HG03095 (cell line): ENCODE measurements at regions not wholly inside any gene's neighbourhood (a gene's known extent, or its start where the extent isn't known, plus 50 kb on each side); places are given as distances from the start of the nearest gene placed in this dataset.

Source experiments
- ATAC-seq: cut with Tn5 transposase; IDR thresholded peaks from one replicate; pipeline ENCODE4 v1.9.1; 2021; ENCODE audit warnings: moderate library complexity; ENCODE audit not compliant: unreplicated experiment

GRCh38 chr12:62130402-62130801 is 129.8 kb upstream of the USP15 start:
- ATAC-seq: no peak

GRCh38 chr12:62130834-62131552 is 129.2 kb upstream of the USP15 start:
- ATAC-seq: no peak

GRCh38 chr12:62133440-62133839 is 126.8 kb upstream of the USP15 start:
- ATAC-seq: no peak

DNA sequence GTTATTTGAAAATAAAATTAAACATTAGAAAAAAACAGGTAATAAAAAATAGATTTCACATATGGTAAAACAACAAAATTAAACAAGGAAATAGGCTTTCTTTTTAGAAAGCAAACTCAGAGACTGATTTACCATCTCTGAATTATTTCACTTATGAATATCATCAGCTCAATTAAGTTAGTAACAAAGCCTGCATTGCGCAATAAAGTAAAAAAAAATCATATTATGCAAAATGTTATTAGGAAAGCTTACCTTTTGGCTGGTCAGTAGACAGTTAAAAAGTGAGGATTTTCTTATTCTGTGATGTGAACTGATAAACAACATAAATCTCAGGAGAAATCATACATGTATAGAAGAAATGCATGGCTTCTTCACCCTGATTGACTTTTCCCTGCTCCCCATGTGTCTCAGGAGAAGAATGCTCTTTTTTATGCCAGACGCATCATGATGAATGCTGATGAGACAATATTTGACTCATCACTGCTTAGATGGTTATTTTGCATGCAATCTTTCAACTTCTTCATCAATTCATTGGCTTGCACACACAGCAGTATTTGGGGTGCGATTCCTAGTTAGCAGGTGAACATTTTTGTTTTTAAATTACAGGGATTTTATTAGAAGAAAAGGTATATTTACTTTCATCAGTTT is 124.5 kb upstream of the USP15 start:
- no peak for ATAC-seq

GRCh38 chr12:62136496-62136895 is 123.7 kb upstream of the USP15 start:
- no peak for ATAC-seq

DNA sequence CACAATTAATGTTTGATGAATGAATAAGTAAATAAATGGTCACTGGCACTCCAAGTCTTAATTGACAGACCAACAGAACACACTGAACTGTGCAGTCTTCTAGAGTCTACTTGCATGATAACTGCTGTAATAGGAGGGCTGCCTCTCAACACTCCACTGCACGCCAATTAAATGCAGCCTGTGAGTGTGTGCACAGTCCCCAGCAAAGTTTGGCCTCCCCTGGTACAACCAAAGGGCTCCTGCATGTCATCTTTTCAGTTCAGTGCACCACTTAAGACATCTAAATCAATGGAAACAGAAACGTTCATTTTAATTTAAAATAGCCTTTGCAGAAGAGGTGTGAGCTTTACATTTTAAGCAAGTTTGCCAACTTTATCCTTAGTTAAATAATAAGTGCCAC is 121.7 kb upstream of the USP15 start:
- ATAC-seq: no peak

DNA sequence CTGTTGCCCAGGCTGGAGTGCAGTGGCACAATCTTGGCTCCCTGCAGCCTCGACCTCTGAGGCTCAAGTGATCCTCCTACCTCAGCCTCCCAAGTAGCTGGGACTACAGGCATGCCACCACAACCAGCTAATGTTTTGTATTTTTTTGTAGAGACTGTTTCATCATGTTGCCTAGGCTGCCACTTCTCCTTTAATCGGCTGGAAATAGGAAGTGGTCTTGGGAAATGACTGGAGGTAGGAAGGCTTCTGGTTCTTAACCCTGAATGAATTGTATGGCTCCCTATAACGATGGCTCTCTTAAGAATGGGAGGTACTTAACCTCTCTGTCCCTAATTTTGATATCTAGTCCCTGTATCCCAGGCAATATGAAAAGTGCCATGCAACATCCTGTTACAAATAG is 113.9 kb upstream of the USP15 start:
- no peak for ATAC-seq

DNA sequence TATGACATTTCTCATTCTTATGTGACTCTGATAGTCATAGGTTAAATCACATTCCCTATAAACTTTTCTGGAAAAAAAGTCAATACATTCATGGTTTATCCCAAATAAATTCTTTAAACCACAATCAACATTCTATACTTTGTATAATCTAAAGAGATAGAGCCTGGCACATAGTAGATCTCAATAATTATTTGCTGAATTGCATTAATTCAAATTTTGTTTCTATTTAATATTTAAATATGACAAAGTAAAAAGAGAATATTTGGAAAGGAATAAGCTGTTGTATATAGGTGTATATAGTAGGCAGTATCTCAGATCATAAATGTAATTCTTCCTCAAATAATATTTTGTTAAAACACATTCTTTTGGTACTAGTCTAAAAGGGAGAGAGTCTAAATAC is 102.2 kb upstream of the USP15 start:
- no peak for ATAC-seq

- ATAC-seq: no peak
Measured at GRCh38 chr12:62158461-62159360, 101.5 kb upstream of the USP15 start.

DNA sequence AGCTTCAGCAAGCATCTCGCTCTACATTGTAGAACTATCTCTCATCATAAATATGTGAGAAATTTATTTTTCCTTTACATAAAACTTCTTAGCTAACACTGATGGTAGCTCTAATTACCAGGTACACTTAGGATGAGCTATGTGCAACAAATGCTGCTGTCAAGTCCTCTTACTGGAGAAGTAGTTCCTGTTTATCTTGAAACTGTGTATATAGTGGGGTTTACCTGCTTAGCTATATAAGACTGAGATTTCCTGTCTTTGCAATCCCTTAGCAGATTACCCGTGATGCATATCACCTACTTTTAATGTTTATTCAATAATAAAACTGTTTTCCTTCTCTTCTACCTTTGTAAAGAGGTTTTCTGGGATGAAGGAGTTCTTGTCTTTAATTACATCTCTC is 98.0 kb upstream of the USP15 start:
- no peak for ATAC-seq

- no peak for ATAC-seq
Measured at GRCh38 chr12:62163368-62163767, 96.8 kb upstream of the USP15 start.

DNA sequence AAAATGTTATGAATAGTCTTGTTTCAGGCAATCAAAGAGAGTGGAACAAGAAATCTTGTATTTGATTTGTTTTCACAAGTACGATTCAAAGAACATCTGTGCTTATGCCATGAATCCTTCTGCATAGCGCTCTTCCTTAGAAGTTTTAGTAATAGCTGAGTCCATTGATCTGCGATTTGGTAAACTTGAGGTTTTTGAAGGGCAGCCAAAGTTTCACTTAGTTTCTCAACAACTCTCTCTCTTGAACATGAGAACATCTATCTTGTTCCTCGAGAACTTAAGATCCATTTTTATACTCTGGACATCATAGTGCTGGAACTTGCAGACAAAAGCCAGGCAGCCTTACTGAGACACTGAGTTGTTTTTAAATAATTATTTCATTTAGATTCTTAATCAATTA is 96.2 kb upstream of the USP15 start:
- ATAC-seq: no peak

- ATAC-seq: no peak
Measured at GRCh38 chr12:62166525-62166924, 93.7 kb upstream of the USP15 start.

- ATAC-seq: no peak
Measured at GRCh38 chr12:62168411-62168810, 91.8 kb upstream of the USP15 start.

- no peak for ATAC-seq
Measured at GRCh38 chr12:62170241-62170640, 90.0 kb upstream of the USP15 start.

GRCh38 chr12:62190689-62191490 is 69.3 kb upstream of the USP15 start:
- no peak for ATAC-seq

- no peak for ATAC-seq
Measured at GRCh38 chr12:62191491-62192179, 68.6 kb upstream of the USP15 start.

GRCh38 chr12:62192180-62192902 is 67.9 kb upstream of the USP15 start:
- peak; percentile 93 for ATAC-seq

GRCh38 chr12:62192903-62193250 is 67.3 kb upstream of the USP15 start:
- peak; percentile 8 for ATAC-seq

DNA sequence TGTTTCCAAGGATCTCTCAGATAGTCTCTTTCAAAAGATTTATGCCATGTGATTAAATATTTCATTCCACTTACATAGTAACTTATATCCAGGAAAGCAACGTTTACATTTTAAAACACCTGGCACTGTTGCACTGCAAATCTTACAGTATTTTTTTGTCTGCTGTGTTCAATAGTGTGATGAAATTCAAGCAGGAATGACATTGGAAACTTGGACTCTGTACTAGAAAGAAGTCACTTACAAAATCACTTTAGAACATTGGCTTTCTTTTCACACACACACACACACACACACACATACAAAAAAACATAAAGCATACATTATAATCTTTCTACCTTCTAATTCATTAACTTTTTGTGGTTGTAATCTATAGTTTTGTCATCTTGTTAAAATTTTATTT is 66.2 kb upstream of the USP15 start:
- no peak for ATAC-seq
